ENCODE measurements at regions not wholly inside any gene's neighbourhood (a gene's known extent, or its start where the extent isn't known, plus 50 kb on each side); places are given as distances from the start of the nearest gene placed in this dataset.
"Not testable (repeated sequence)": the region's sequence is repeated elsewhere in the genome, so short reads cannot be mapped to it uniquely, and the experiment has no call there.

GRCh38 chr20:5686384-5687105 lies 63.7 kb upstream of the SHLD1 start:
- no peaks in the 10 kb centered on the region for H3K36me3 ChIP-seq (ENCODE audit: control insufficient read depth, insufficient read depth, low read length)
- TF ChIP-seq CTCF (IDR thresholded peaks at IDR 0.05; ENCODE audit: insufficient read depth, low read length, poor library complexity, severe bottlenecking) = no peak
- H3K4me3 ChIP-seq (ENCODE audit: low read depth, low read length) = no peak overlapping the region
- H3K27me3 ChIP-seq (ENCODE audit: control insufficient read depth, insufficient read depth, low read length) = no peaks in the 10 kb centered on the region
- DNase-seq (ENCODE audit: low read depth) = no peak

- not testable (repeated sequence) for H3K4me3 ChIP-seq (ENCODE audit: low read depth, low read length); DNase-seq (ENCODE audit: low read depth); H3K36me3 ChIP-seq (ENCODE audit: control insufficient read depth, insufficient read depth, low read length); H3K27me3 ChIP-seq (ENCODE audit: control insufficient read depth, insufficient read depth, low read length)
Measured at GRCh38 chr20:5682556-5682955, 67.6 kb upstream of the SHLD1 start.

DNA sequence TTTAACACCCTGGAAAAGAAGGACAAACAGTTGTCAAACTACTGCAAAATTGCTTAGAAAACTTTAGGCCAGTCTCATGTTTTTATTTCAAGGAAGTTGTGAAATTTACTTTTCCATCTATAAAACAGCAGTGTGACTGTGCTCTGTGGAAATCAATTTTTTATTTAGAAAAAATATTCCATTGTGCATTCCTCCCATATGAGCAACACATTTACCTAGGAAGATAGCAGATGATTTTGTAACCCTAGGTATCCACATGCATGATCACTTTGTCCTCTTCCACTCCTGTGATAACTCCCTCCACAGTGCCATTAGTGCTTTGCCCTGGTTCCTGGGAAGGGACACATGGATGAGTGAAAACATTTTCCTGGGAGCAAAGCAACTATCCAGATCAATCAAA lies 69.4 kb upstream of the GPCPD1 start:
- Histone ChIP-seq H3K36me3 (ENCODE audit: control insufficient read depth, insufficient read depth, low read length) (no peaks in the 10 kb centered on the region), H3K4me3 (ENCODE audit: low read depth, low read length) (no peak overlapping the region), H3K27me3 (ENCODE audit: control insufficient read depth, insufficient read depth, low read length) (no peaks in the 10 kb centered on the region)
- no peak for TF ChIP-seq CTCF (IDR thresholded peaks at IDR 0.05; ENCODE audit: insufficient read depth, low read length, poor library complexity, severe bottlenecking)
- no peak for DNase-seq (ENCODE audit: low read depth)

- Histone ChIP-seq H3K36me3 (ENCODE audit: control insufficient read depth, insufficient read depth, low read length) (no peaks in the 10 kb centered on the region), H3K4me3 (ENCODE audit: low read depth, low read length) (no peak overlapping the region), H3K27me3 (ENCODE audit: control insufficient read depth, insufficient read depth, low read length) (no peaks in the 10 kb centered on the region)
- no peak for DNase-seq (ENCODE audit: low read depth)
- TF ChIP-seq CTCF (IDR thresholded peaks at IDR 0.05; ENCODE audit: insufficient read depth, low read length, poor library complexity, severe bottlenecking) = no peak
Measured at GRCh38 chr20:5678777-5679176, 68.0 kb upstream of the GPCPD1 start.

- not testable (repeated sequence) for H3K4me3 ChIP-seq (ENCODE audit: low read depth, low read length); H3K36me3 ChIP-seq (ENCODE audit: control insufficient read depth, insufficient read depth, low read length); H3K27me3 ChIP-seq (ENCODE audit: control insufficient read depth, insufficient read depth, low read length); DNase-seq (ENCODE audit: low read depth)
Measured at GRCh38 chr20:5677944-5678343, 67.1 kb upstream of the GPCPD1 start.

GRCh38 chr20:5677389-5677788 lies 66.6 kb upstream of the GPCPD1 start:
- H3K27me3 ChIP-seq (ENCODE audit: control insufficient read depth, insufficient read depth, low read length) = no peaks in the 10 kb centered on the region
- TF ChIP-seq CTCF (IDR thresholded peaks at IDR 0.05; ENCODE audit: insufficient read depth, low read length, poor library complexity, severe bottlenecking) = no peak
- H3K4me3 ChIP-seq (ENCODE audit: low read depth, low read length) = no peak overlapping the region

More at GRCh38 chr20:5677389-5677788, 66.6 kb upstream of the GPCPD1 start:
- DNase-seq (ENCODE audit: low read depth) = no peak
- H3K36me3 ChIP-seq (ENCODE audit: control insufficient read depth, insufficient read depth, low read length) = no peaks in the 10 kb centered on the region

All from kidney epithelial cell (primary cell).